SU-DHL-6 (cell line): ENCODE measurements at regions not wholly inside any gene's neighbourhood (a gene's known extent, or its start where the extent isn't known, plus 50 kb on each side); places are given as distances from the start of the nearest gene placed in this dataset.

ENCODE experiments used
- H2AFZ ChIP-seq: fragments of 200-600 bp; sonication (generic); 2 replicates; pipeline ENCODE4 v1.6.1; 2014; ENCODE audit warnings: low read depth, mild to moderate bottlenecking, moderate library complexity, mixed read lengths, antibody characterized with exemption, low read length; ENCODE audit not compliant: severe bottlenecking
- H3F3A ChIP-seq: fragments of 200-600 bp; shearing (Covaris generic); 2 replicates; pipeline ENCODE4 v1.6.0; 2016; ENCODE audit warnings: antibody characterized with exemption, mild to moderate bottlenecking; ENCODE audit not compliant: insufficient read depth
- H3K27ac ChIP-seq: fragments of 200-600 bp; sonication (generic); 2 replicates; pipeline ENCODE4 v1.5.1; 2016; ENCODE audit warnings: low read depth, mild to moderate bottlenecking, low read length, moderate library complexity, mixed read lengths
- H3K27me3 ChIP-seq: fragments of 200-600 bp; sonication (generic), shearing (Covaris generic); 2 replicates; pipeline ENCODE4 v1.6.0; 2014; ENCODE audit warnings: mild to moderate bottlenecking, low read length
- H3K36me3 ChIP-seq: fragments of 200-600 bp; sonication (generic); 2 replicates; pipeline ENCODE4 v1.6.1; 2014; ENCODE audit warnings: mild to moderate bottlenecking, low read length, mixed read lengths
- H3K4me2 ChIP-seq: fragments of 300-600, 200-600 bp; shearing (Covaris generic), sonication (generic); 2 replicates; pipeline ENCODE4 v1.6.0; 2014; ENCODE audit warnings: low read length, low read depth, mild to moderate bottlenecking; ENCODE audit not compliant: poor library complexity, severe bottlenecking
- H3K4me3 ChIP-seq: fragments of 200-600 bp; sonication (generic); 2 replicates; pipeline ENCODE4 v1.5.1; 2014; ENCODE audit warnings: antibody characterized with exemption, low read length, mild to moderate bottlenecking, mixed read lengths; ENCODE audit not compliant: insufficient read depth, poor library complexity, severe bottlenecking
- H3K79me2 ChIP-seq: fragments of 200-600 bp; sonication (generic); 2 replicates; pipeline ENCODE4 v1.6.1; 2014; ENCODE audit warnings: mild to moderate bottlenecking, low read length, moderate library complexity; ENCODE audit not compliant: insufficient read depth
- H3K9ac ChIP-seq: fragments of 200-600 bp; sonication (generic); 2 replicates; pipeline ENCODE4 v1.7.0; 2014; ENCODE audit warnings: mild to moderate bottlenecking, low read length
- H3K9me2 ChIP-seq: fragments of 200-600 bp; sonication (generic); replicated peaks from 2 replicates; pipeline ENCODE4 v1.6.1; 2014; ENCODE audit warnings: low read length; ENCODE audit not compliant: insufficient read depth
- H3K9me3 ChIP-seq: fragments of 200-600 bp; sonication (generic); 2 replicates; pipeline ENCODE4 v1.6.1; 2014; ENCODE audit warnings: low read length, mixed read lengths; ENCODE audit not compliant: insufficient read depth
- H4K20me1 ChIP-seq: fragments of 200-600 bp; sonication (generic); 2 replicates; pipeline ENCODE4 v1.6.1; 2014; ENCODE audit warnings: low read depth, mild to moderate bottlenecking, antibody characterized with exemption, low read length, moderate library complexity, mixed read lengths
- EZH2phosphoT487 ChIP-seq: fragments of 200-600 bp; sonication (generic), shearing (Covaris generic); conservative IDR thresholded peaks from 2 replicates; pipeline ENCODE4 v1.6.1; 2018; ENCODE audit warnings: mild to moderate bottlenecking, antibody characterized with exemption, low read length, moderate library complexity, mixed read lengths
- TF ChIP-seq, protein P1 (sequence below): fragments of 200-600 bp; sonication (generic); IDR thresholded peaks from one replicate; pipeline ENCODE4 v1.5.1; 2017; ENCODE audit warnings: antibody characterized with exemption, mild to moderate bottlenecking, low read length, moderate library complexity; ENCODE audit not compliant: insufficient read depth, poor library complexity, severe bottlenecking

DNA sequence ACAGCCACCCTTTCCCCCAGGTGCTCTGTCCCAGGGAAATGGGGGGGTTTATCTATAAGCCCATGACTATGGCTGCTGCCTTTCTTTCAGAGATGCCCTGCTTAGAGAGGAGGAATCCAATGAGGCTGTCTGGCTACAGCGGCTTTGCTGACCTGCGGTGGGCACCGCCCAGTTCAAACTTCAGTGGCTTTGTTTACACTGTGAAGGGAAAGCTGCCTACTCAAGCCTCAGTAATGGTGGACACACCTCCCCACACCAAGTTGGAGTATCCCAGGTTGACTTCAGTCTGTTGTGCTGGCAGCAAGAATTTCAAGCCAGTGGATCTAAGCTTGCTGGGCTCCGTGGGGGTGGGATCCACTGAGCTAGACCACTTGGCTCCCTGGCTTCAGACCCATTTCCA lies 869.2 kb downstream of the SLC6A15 start:
- no peaks in the 10 kb centered on the region for H3K27me3 ChIP-seq
- H3F3A ChIP-seq, result no peaks in the 10 kb centered on the region
- H3K36me3 ChIP-seq, result no peaks in the 10 kb centered on the region
- H3K9me2 ChIP-seq, result no peaks in the 10 kb centered on the region
- H3K4me3 ChIP-seq, result no peak overlapping the region
- H3K27ac ChIP-seq, result no peak overlapping the region
- H3K9ac ChIP-seq, result no peak overlapping the region
- H3K4me2 ChIP-seq, result no peak overlapping the region
- no peaks in the 10 kb centered on the region for H4K20me1 ChIP-seq
- H3K9me3 ChIP-seq, result no peaks in the 10 kb centered on the region
- H3K79me2 ChIP-seq, result no peaks in the 10 kb centered on the region
- no peak for TF ChIP-seq EZH2phosphoT487
- TF ChIP-seq, protein P1, sequence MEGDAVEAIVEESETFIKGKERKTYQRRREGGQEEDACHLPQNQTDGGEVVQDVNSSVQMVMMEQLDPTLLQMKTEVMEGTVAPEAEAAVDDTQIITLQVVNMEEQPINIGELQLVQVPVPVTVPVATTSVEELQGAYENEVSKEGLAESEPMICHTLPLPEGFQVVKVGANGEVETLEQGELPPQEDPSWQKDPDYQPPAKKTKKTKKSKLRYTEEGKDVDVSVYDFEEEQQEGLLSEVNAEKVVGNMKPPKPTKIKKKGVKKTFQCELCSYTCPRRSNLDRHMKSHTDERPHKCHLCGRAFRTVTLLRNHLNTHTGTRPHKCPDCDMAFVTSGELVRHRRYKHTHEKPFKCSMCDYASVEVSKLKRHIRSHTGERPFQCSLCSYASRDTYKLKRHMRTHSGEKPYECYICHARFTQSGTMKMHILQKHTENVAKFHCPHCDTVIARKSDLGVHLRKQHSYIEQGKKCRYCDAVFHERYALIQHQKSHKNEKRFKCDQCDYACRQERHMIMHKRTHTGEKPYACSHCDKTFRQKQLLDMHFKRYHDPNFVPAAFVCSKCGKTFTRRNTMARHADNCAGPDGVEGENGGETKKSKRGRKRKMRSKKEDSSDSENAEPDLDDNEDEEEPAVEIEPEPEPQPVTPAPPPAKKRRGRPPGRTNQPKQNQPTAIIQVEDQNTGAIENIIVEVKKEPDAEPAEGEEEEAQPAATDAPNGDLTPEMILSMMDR, result no peak
- H2AFZ ChIP-seq, result no peak overlapping the region

DNA sequence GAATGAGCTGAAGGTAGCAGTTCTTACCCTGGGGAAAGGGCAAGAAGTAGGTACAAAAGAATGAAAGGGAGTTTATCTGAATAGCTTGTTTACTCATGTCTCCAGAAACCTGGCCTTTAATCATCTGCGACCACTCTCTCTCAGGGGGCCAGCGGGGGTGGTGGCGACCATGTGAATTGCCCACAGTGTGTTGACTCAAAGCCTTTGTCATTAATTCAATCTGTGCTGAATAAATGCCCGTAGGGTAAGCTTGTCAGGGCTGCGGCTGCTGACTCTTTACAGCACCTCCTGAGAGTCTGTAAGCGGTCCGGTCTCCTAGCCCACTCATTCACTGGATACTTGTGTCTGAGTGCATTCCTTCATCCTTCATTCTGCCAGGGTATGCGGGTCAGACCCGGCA lies 874.4 kb downstream of the SLC6A15 start:
- H3K9me2 ChIP-seq, result no peaks in the 10 kb centered on the region
- TF ChIP-seq, protein P1, result no peak
- TF ChIP-seq EZH2phosphoT487, result no peak
- no peaks in the 10 kb centered on the region for H3K79me2 ChIP-seq
- no peak overlapping the region for H3K4me3 ChIP-seq
- no peak overlapping the region for H3K27ac ChIP-seq
- H3K9me3 ChIP-seq, result 0 out of 2 replicates have a peak, but pooled peaks cover 3% of the 10 kb centered on the region
- H2AFZ ChIP-seq, result no peak overlapping the region
- no peaks in the 10 kb centered on the region for H3K27me3 ChIP-seq
- H3K9ac ChIP-seq, result no peak overlapping the region
- no peaks in the 10 kb centered on the region for H4K20me1 ChIP-seq
- H3K36me3 ChIP-seq, result no peaks in the 10 kb centered on the region
- no peaks in the 10 kb centered on the region for H3F3A ChIP-seq
- H3K4me2 ChIP-seq, result no peak overlapping the region

DNA sequence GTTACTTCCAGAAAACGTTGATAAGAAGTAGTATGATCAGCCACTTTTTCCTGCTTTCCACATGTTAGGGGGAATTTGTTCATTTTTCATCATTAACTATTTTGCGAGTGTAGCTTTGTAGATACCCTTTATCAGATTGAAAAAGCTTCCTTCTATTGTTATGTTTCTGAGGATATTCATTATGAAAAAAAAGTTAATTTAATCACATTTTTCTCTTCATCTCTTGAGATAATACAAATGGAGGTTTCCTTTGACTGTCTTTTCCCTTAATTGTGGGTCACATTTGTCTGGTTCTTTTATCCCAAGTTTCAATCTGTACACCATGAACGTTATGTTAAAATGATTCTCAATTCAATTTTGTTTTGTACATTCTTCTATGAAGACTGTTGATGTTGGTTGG lies 875.7 kb downstream of the SLC6A15 start:
- no peak overlapping the region for H3K4me2 ChIP-seq
- H2AFZ ChIP-seq, result peak overlapping the region; percentile 11
- no peaks in the 10 kb centered on the region for H3K79me2 ChIP-seq
- no peaks in the 10 kb centered on the region for H3K27me3 ChIP-seq
- no peaks in the 10 kb centered on the region for H4K20me1 ChIP-seq
- H3K27ac ChIP-seq, result no peak overlapping the region
- no peaks in the 10 kb centered on the region for H3K36me3 ChIP-seq
- no peak overlapping the region for H3K4me3 ChIP-seq
- no peak for TF ChIP-seq EZH2phosphoT487
- TF ChIP-seq, protein P1, result no peak
- no peaks in the 10 kb centered on the region for H3F3A ChIP-seq
- no peaks in the 10 kb centered on the region for H3K9me2 ChIP-seq
- no peak overlapping the region for H3K9ac ChIP-seq
- peaks cover 15% of the 10 kb centered on the region; the same call in 1 of the 2 replicates for H3K9me3 ChIP-seq
